ENCODE measurements at regions not wholly inside any gene's neighbourhood (a gene's known extent, or its start where the extent isn't known, plus 50 kb on each side); places are given as distances from the start of the nearest gene placed in this dataset.

DNA sequence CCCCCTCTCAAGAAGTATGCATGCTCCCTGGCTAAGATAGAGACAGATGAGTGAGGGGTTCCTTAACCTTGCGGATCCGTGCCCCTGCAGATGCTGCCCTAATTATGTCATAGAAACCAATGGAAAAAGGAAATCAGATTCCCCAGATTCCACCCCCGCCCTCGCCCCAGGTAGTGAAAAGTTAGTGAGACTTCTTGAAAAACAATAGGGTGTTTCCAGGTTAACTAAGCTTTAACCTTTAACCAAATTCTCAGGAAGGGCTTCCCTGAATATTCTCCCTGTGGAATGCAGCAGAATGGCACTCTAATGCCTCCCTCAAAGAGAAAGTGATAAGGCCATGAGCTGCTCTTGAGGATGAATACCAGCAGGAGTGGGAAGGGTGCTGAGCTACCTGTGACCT is 116.0 kb upstream of the RANBP3L start:
- TF ChIP-seq, protein P1, sequence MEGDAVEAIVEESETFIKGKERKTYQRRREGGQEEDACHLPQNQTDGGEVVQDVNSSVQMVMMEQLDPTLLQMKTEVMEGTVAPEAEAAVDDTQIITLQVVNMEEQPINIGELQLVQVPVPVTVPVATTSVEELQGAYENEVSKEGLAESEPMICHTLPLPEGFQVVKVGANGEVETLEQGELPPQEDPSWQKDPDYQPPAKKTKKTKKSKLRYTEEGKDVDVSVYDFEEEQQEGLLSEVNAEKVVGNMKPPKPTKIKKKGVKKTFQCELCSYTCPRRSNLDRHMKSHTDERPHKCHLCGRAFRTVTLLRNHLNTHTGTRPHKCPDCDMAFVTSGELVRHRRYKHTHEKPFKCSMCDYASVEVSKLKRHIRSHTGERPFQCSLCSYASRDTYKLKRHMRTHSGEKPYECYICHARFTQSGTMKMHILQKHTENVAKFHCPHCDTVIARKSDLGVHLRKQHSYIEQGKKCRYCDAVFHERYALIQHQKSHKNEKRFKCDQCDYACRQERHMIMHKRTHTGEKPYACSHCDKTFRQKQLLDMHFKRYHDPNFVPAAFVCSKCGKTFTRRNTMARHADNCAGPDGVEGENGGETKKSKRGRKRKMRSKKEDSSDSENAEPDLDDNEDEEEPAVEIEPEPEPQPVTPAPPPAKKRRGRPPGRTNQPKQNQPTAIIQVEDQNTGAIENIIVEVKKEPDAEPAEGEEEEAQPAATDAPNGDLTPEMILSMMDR (IDR thresholded peaks at IDR 0.05; ENCODE audit: low read depth, low read length, poor library complexity, severe bottlenecking) = no peak
- no peak for TF ChIP-seq EZH2phosphoT487 (IDR thresholded peaks at IDR 0.05; ENCODE audit: borderline replicate concordance, low read length)

All from DOHH2 (cell line).